CD4-positive, alpha-beta T cell (primary cell): ENCODE measurements at regions not wholly inside any gene's neighbourhood (a gene's known extent, or its start where the extent isn't known, plus 50 kb on each side); places are given as distances from the start of the nearest gene placed in this dataset.

Experiments
- ATAC-seq: fragments of 200-7000 bp; cut with Tn5 transposase; one replicate; pipeline ENCODE4 v1.10.0; 2022; ENCODE audit warnings: mild to moderate bottlenecking; ENCODE audit not compliant: poor library complexity
- CTCF ChIA-PET: fragments of 350-600 bp; sonication (Branson Sonifier 250); formaldehyde crosslinking; loops from one replicate; lab custom pipeline; 2021; ENCODE audit warnings: antibody characterized with exemption, inconsistent platforms; lab: Charles Lee
- POLR2A ChIA-PET: fragments of 350-600 bp; sonication (Branson Sonifier 250); formaldehyde crosslinking; loops from one replicate; lab custom pipeline; 2021; ENCODE audit warnings: antibody characterized with exemption, inconsistent platforms; lab: Charles Lee
- DNase-seq, 14 experiments: peaks; one replicate each; pipeline ENCODE4 v3.0.0-alpha.2; 2013 to 2020; ENCODE audit warnings: mixed read lengths in 2 of 14
- H3K27ac ChIP-seq, 2 donors: one replicate each; pipeline versions ENCODE4 v1.5.1 to v1.7.0; 2013; ENCODE audit warnings: low read length in 2 of 2, low read depth in 1 of 2, mild to moderate bottlenecking in 1 of 2
- H3K27me3 ChIP-seq, 2 experiments: 1 replicate in 1 of 2; 2 replicates in 1 of 2; pipeline versions ENCODE4 v1.6.1 to v1.7.0; 2013; ENCODE audit warnings: low read length in 2 of 2, control low read depth in 1 of 2, mild to moderate bottlenecking in 1 of 2, moderate library complexity in 1 of 2; ENCODE audit not compliant: insufficient read depth in 2 of 2, control insufficient read depth in 1 of 2
- H3K36me3 ChIP-seq: one replicate; pipeline ENCODE4 v1.6.1; 2013; ENCODE audit warnings: low read length, control low read depth; ENCODE audit not compliant: insufficient read depth
- H3K4me1 ChIP-seq: one replicate; pipeline ENCODE4 v1.6.1; 2013; ENCODE audit warnings: low read length, control low read depth; ENCODE audit not compliant: insufficient read depth
- H3K4me3 ChIP-seq: one replicate; pipeline ENCODE4 v1.5.1; 2013; ENCODE audit warnings: mild to moderate bottlenecking, low read length, moderate library complexity
- H3K9me3 ChIP-seq, 2 experiments: 1 replicate in 1 of 2; 2 replicates in 1 of 2; pipeline versions ENCODE4 v1.6.1 to v1.7.0; 2013; ENCODE audit warnings: low read length in 2 of 2, mild to moderate bottlenecking in 2 of 2, control low read depth in 1 of 2, moderate library complexity in 1 of 2; ENCODE audit not compliant: control insufficient read depth in 1 of 2, insufficient read depth in 1 of 2
- H3K27ac Mint-ChIP-seq: one replicate; pipeline ENCODE4 v1.8.0; 2020; ENCODE audit warnings: mixed read lengths
- H3K27me3 Mint-ChIP-seq: one replicate; pipeline ENCODE4 v1.8.0; 2021; ENCODE audit warnings: mixed read lengths
- H3K36me3 Mint-ChIP-seq: one replicate; pipeline ENCODE4 v1.8.0; 2021; ENCODE audit warnings: low read depth, mixed read lengths
- H3K4me1 Mint-ChIP-seq: one replicate; pipeline ENCODE4 v1.8.0; 2021; ENCODE audit warnings: low read depth, mixed read lengths
- H3K4me3 Mint-ChIP-seq: one replicate; pipeline ENCODE4 v1.8.0; 2020; ENCODE audit warnings: mild to moderate bottlenecking, mixed read lengths
- H3K9me3 Mint-ChIP-seq: one replicate; pipeline ENCODE4 v1.8.0; 2020; ENCODE audit warnings: mixed read lengths
- intact Hi-C, 2 experiments: fragments of 100-400 bp; cut with DNase I in 1 of 2; cut with micrococcal nuclease in 1 of 2; formaldehyde crosslinking; loops; one replicate each; pipeline versions ENCODE4 v1.15.1 to v1.9.0; 2023 to 2025; cut with DNase I, micrococcal nuclease
- TF ChIP-seq, protein P1 (sequence below): fragments of 200-600 bp; IDR thresholded peaks from one replicate; pipeline ENCODE4 v1.8.0; 2022; ENCODE audit warnings: antibody characterized with exemption, mild to moderate bottlenecking

GRCh38 chr18:60664736-60665135, 292.2 kb upstream of the MC4R start:
- H3K27me3 Mint-ChIP-seq, result no peaks in the 10 kb centered on the region
- no peaks in the 10 kb centered on the region for H3K4me1 ChIP-seq
- no peaks in the 10 kb centered on the region for H3K9me3 Mint-ChIP-seq
- no peak for DNase-seq
- no peak overlapping the region for H3K4me3 ChIP-seq
- H3K36me3 ChIP-seq, result no peaks in the 10 kb centered on the region
- POLR2A ChIA-PET, result no interaction called here
- intact Hi-C loops, result no loop called here
- H3K27ac ChIP-seq, result no peak overlapping the region
- CTCF ChIA-PET, result no interaction called here
- H3K27me3 ChIP-seq, result no peaks in the 10 kb centered on the region
- TF ChIP-seq, protein P1, sequence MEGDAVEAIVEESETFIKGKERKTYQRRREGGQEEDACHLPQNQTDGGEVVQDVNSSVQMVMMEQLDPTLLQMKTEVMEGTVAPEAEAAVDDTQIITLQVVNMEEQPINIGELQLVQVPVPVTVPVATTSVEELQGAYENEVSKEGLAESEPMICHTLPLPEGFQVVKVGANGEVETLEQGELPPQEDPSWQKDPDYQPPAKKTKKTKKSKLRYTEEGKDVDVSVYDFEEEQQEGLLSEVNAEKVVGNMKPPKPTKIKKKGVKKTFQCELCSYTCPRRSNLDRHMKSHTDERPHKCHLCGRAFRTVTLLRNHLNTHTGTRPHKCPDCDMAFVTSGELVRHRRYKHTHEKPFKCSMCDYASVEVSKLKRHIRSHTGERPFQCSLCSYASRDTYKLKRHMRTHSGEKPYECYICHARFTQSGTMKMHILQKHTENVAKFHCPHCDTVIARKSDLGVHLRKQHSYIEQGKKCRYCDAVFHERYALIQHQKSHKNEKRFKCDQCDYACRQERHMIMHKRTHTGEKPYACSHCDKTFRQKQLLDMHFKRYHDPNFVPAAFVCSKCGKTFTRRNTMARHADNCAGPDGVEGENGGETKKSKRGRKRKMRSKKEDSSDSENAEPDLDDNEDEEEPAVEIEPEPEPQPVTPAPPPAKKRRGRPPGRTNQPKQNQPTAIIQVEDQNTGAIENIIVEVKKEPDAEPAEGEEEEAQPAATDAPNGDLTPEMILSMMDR, result no peak
- no peaks in the 10 kb centered on the region for H3K4me1 Mint-ChIP-seq
- no peak for ATAC-seq
- H3K9me3 ChIP-seq, result peaks cover 0 to 27% of the 10 kb centered on the region in 2 experiments
- no peak overlapping the region for H3K27ac Mint-ChIP-seq
- no peak overlapping the region for H3K4me3 Mint-ChIP-seq
- no peaks in the 10 kb centered on the region for H3K36me3 Mint-ChIP-seq

DNA sequence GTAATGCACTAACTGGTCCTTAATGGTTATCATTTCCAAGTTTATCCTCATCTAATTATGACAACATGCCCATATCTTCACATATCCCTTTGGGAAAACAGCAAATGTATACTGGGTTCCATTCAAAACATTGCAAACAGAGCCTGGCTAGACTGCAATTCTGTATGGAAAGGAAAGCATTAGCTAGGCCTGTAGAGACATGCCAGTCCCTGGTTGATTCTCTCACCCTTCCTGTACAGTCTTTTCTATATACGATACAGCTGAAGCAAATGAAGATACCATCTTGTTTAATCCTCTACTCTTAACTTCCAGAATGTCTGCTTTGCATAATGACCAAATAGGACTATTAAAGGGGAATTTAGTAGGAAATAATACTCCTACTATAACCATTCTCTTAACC, 294.4 kb upstream of the MC4R start:
- no peaks in the 10 kb centered on the region for H3K27me3 Mint-ChIP-seq
- no peak for ATAC-seq
- no peaks in the 10 kb centered on the region for H3K9me3 Mint-ChIP-seq
- ChIA-PET POLR2A (no interaction called here), CTCF (no interaction called here)
- no peak for DNase-seq
- H3K27me3 ChIP-seq, result no peaks in the 10 kb centered on the region
- peaks cover 0 to 27% of the 10 kb centered on the region in 2 experiments for H3K9me3 ChIP-seq
- H3K4me3 ChIP-seq, result no peak overlapping the region
- H3K4me3 Mint-ChIP-seq, result no peak overlapping the region
- no peak overlapping the region for H3K27ac ChIP-seq
- no peaks in the 10 kb centered on the region for H3K4me1 ChIP-seq
- no peaks in the 10 kb centered on the region for H3K4me1 Mint-ChIP-seq
- H3K36me3 Mint-ChIP-seq, result no peaks in the 10 kb centered on the region
- TF ChIP-seq, protein P1, result no peak
- no peak overlapping the region for H3K27ac Mint-ChIP-seq
- intact Hi-C loops, result no loop called here
- no peaks in the 10 kb centered on the region for H3K36me3 ChIP-seq

DNA sequence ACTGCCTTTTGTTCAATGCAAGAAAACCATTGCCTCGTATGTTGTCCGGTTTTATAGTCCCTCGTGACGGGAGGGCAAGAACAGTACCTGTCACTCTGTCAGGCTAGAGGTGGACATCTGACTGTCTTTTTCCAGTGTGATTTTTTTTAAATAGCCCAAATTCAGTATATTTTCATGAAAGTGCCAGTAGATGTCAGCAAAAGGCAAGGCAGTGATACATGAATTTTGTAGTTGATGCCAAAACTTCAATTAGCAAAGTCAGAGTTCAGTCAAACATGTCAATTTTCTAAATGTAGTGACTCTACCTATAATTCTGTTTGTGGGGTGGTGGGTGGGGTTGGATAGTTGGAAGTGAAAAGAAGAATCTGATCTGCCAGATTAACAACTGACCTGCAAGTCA, 296.0 kb upstream of the MC4R start:
- no peak for ATAC-seq

More for the DNA sequence above, 296.0 kb upstream of the MC4R start:
- TF ChIP-seq, protein P1, result no peak
- Mint-ChIP-seq H3K4me3 (no peak overlapping the region), H3K9me3 (no peaks in the 10 kb centered on the region), H3K36me3 (no peaks in the 10 kb centered on the region), H3K27me3 (no peaks in the 10 kb centered on the region), H3K4me1 (no peaks in the 10 kb centered on the region), H3K27ac (no peak overlapping the region)
- Histone ChIP-seq H3K4me3 (no peak overlapping the region), H3K4me1 (no peaks in the 10 kb centered on the region), H3K9me3 (peaks cover 0 to 11% of the 10 kb centered on the region in 2 experiments), H3K27me3 (no peaks in the 10 kb centered on the region), H3K27ac (no peak overlapping the region), H3K36me3 (no peaks in the 10 kb centered on the region)
- intact Hi-C loops, result no loop called here
- no peak for DNase-seq
- ChIA-PET POLR2A (no interaction called here), CTCF (no interaction called here)
